NCI-H2196 treated with DMSO at 0.1 percent for 48 hours (cell line): ENCODE measurements at regions not wholly inside any gene's neighbourhood (a gene's known extent, or its start where the extent isn't known, plus 50 kb on each side); places are given as distances from the start of the nearest gene placed in this dataset.
"Not testable (repeated sequence)": the region's sequence is repeated elsewhere in the genome, so short reads cannot be mapped to it uniquely, and the experiment has no call there.

ENCODE experiments used
- DNase-seq: peaks from one replicate; lab custom pipeline; 2025; ENCODE audit not compliant: unreplicated experiment; lab: John Stamatoyannopoulos, UW

DNA sequence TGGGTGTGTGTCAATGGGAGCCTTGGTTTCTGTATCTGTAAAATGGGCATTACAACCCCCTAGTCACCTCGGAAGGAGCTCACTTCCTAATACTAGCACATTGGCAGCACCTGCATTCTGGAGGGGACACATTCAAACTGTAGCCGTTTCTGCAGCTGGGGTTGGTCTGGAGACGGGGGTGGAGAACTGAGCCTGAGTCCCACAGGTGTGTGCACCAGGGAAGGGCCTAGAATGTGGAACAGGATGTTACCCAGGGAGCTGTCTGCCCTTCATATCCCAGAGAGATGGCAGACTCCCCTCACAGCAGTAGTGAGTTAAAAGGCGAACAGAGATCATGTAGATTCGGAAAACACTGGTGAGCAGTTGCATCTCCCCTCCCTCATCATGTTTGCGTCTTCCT, 272.8 kb upstream of the ZNF32 start:
- DNase-seq, result no peak

DNA sequence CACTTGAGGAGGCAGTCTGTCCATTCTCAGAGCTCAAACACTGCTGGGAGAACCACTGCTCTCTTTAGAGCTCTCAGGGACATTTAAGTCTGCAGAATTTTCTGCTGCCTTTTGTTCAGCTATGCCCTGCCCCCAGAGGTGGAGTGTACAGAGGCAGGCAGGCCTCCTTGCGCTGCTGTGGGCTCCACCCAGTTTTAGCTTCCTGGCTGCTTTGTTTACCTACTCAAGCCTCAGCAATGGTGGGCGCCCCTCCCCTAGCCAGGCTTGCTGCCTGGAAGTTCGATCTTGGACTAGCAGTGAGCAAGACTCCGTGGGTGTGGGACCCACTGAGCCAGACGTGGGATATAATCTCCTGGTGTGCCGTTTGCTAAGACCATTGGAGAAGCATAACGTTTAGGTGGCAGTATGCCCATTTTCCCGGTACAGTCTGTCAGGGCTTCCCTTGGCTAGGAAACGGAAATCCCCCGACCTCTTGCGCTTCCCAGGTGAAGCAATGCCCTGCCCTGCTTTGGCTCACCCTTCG, 271.6 kb upstream of the ZNF32 start:
- not testable (repeated sequence) for DNase-seq

DNA sequence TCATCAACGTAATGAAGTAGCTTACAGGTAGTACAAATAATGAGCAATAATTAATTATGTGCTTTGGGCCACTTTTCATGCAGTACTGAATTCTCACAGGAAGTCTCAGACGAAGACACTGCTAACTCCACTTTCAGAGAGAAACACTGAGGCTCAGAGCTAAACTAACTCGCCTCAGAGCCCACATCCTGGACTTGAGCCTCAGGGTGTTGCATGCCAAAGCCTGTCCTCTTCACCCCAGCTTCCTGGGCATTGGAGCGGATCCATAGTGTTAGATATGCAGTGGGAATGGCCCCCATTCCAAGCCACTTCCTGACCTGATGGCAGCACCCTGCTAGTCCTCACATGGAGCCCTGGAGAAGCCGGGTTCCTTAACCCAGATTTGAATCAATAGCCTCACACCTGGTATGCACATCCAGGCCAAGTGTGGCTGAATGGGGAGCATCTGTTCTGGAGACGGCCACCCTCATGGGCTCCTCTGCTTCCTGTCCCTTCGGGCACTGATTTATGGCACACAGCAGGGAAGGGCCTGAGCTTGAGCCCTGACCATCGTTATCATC, 265.1 kb upstream of the ZNF32 start:
- no peak for DNase-seq

DNA sequence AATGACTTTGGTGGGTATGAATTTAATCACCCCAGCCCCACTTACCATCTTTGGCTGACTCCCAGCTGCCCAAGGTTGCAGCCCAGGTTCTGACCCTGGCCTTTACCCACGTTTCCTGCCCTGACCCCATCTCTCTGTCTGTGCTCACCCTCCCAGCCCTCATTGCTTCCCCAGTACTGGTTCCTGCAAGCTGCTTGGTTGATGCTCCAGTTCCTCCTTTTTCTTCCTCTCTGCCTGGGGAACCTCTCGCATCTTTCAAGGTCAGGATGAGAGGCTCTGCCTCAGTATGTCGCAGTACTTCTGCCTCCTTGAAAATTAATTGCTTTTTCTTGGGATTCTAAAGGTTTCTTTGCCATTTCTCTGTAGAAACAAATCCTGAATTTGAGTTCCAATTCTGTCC, 263.8 kb upstream of the ZNF32 start:
- DNase-seq, result no peak

DNA sequence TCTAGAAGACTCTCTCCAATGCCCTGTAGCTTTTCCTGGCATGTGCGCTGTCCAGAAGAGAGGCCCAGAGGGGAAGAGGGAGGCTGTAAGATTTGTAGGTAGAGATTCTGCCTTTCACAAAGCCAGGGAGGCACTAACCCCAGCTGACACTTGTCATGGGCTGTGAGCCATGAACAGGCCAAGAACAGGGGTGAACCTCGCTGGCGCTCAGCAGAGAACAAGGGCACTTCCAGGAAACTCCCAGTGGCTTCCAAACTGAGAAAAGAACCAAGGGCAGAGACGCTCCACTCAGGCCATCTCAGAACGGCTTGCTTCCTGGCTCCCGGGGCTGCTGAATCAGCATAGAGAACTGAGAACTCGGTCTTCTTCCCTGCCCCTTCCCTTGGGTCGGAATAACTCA, 257.8 kb upstream of the ZNF32 start:
- no peak for DNase-seq

DNA sequence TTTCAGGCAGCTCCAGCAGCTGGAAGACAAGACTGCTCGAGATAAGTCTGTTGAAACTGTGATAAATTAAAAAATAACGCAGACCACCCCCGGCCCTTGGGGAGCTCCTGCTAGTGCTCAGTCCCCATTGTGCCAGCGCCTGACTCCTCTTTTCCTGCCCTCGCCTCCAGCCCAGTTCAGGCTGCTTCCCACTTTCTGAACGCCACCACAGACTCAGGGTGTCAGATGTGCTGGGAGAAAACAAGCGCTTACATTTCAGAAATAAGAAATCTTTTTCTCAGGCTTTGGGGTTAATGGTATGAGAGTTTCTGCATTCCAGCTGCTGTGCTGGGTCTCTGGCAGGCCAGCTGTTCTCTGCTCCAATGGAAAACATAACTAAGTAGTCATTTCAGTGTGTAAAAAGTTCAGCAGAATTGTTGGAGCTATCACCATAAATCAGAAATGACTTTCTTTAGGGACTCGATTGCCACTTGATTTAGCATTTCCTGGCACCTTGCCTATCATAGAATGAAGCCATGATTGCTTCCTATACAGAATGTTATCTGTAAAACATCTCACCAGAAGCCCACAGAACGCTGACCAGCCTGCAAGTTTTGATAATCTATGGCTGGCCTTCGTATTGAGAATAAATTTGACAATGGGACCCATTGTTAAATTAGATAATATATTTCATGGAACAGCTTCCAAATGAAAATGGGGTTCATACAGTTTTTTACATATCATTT, 257.0 kb upstream of the ZNF32 start:
- no peak for DNase-seq

DNA sequence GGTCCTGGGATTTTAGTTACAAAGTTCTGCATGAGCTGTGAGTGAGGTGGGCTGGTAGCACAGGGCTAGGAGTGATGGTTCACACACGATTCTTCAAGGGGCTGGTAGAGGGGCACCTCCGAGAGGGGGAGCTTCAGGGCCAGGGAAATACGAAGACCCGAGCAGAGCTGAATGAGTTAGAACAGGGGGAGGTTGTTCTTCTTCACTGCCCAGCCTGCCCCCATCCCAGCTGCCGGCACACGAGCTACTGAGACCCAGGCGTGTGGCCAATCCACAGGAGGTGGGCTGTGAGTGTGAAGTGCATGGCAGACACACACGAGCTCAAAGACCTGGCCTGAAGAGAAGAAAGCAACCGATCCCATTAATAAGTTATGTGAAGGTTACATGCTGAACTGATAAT, 256.2 kb upstream of the ZNF32 start:
- no peak for DNase-seq

DNA sequence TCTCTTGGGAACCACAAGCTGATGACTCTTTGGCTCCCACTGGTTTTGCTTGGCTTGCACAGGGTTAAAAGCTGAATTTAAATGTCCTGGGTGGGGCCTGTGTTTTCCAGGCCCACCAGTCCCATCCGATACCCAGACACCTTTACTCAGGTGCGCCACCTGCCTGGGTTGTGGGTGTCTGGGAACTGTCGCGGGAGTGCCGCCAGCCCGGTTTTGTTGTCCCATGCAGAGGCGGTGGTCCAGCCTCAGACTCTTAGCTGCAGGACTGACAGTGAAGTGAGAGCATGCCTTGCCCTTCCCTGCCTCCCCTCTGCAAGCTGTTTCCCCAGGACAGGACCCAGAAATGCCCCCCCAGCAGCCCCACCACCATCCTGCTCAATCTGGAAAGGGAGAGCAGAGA, 255.6 kb upstream of the ZNF32 start:
- DNase-seq, result no peak

DNA sequence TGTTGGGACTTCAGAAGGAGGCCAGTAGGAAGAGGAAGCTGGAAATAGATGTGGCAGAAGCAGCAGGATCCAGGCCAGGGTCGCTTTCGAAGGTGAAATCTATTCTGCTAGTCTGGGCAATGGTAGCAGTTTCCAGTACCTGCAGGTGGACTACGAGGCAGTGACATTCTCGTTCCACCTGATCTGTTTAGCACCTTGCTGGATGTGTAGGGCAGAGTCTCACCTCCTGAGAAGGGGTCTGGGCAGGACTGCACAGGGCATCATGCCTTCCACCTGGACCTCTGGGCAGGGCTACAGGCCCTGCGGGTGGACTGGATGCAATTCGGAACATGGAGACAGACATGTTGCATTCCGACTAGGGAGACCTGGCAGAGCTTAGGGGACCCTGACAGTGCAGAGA, 254.8 kb upstream of the ZNF32 start:
- no peak for DNase-seq

DNA sequence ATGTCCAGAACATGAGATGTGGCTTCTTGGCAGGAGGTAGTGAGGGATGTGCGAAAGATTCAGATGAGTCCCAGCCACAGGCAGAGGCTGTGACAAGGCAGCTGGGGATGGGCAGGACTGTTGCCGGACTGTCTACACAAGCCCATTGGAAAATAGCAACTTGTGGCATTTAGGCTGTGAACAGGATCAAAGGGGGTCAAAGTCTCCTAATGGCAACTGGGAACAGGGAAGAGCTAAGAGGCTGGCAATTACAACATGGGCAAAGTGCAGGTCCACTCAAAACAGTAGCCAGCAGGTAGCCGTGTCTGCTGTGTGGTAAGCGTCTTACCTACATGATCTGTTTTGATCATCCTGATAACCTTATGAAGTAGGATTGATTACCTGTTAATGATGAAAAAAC, 254.2 kb upstream of the ZNF32 start:
- DNase-seq, result no peak

DNA sequence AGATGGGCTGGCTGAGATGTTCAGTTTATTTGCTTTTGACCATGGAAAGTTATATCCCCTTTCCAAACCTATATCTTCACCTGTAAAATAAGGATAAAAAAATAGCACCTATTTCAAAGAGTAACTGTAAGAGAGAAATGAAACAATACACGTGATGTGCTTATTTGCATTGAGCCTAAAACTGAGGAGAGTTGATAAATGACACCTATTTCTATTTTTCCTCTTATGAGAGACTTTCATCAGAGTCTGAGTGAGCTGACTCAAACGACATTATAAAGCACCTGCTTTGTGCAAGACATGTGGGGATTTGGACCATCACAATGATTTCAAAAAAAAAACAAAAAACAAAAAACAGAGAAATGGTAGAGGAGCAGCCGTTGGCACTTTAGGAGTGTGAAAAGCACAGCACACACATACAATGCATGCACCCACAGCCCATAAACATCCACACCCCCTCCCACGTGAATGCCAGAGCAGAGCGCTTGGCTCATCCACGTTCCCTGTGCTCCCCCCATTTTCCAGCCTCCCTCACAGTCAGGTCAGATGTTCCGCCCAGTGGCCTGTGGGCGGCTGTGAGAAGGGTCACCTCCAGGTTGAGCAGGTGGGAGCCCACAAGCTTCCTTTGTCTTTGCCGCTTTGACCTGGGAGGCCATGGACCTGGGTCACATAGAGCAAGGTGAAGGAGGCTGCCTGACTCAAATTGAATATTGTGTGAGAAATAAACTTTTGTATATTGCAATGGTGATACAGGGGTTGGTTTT, 253.2 kb upstream of the ZNF32 start:
- DNase-seq, result no peak

DNA sequence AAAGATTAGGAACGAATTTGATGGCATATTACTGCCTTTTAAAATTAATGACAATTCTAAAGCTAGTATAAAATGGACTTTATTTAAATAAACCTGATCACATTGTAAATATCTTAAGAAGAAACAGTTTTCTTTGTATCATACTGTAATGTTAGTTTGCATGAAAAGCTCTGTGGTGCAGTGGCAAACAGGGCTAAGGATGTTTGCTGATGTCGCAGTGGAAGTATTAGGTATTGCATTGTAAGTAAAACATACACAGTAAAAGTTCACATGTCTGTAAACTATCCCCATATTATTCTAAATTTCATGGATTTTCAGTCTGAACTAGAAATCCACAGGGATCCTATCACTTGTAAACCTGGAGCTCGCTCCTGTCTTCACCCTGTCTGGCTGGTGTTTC, 252.6 kb upstream of the ZNF32 start:
- DNase-seq, result no peak

DNA sequence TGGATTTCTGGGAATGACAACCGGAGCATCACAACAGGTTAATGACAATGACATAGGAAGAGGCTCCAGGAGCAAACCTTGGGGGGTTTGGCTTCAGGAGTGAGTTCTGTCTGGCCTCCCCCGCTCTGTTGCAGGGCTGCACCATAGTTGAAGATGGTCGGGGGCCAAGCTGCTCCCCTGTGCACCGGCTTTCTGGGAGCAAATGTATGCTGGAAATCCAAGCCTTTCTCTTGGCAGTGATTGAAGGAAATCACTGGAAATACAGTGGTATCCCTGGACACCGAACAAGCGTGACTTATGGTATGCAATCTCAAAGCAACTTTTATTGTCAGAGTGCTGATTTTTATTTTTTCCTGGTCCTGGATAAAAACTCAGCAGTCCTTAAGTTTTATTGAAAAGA, 251.9 kb upstream of the ZNF32 start:
- no peak for DNase-seq

DNA sequence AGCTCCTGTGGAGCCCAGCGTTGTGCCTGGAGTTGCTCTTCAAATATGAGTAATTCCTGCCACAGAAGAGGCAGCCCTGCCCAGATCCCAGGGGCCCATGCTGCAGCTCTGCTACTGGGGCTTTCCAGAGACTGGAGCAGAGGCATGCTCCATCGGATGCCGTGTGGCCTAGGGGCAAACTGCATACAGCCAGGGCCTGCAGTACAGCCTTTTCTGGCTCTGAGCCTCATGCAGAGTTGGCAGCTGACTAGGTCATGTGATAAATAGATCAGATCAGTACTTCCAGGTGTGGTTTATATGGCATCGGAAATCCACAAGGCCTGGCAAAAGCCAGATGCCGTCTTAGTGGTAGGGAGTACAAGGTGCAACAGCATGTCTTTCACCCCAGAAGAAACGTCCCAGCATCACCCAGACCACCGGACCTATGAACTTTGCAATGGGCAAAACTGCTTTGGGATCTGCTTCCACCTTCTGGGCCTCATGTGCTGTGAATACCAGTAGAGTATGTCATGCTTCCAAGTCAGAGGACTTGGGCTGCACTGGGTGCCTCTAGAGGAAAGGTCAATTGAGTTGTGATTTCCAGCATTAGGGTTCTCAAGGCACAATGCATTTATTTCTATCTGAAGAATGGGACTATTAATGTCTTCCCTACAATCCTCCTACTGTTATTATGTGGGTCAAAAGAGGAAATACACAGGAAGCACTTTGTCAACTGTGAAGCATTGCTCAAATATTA, 250.7 kb upstream of the ZNF32 start:
- no peak for DNase-seq

DNA sequence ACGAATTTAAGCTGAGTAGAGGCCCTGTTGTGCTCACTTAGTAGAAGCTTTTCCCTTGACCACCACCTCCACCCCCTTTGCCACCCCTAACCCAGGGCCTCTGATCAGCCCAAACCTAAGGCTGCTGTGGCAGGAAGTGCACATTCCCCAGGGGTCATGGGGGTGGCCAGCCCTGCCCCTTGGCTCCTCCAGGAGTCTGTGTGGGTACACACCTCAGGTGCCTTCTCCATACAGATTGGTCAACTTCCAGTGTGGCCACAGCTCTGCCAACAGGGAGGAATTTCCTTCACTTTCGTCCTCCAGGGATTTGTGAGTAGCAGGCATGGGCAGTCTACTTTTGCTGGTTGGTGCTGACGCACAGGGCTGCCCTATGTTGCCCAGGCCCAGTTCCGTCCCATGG, 249.9 kb upstream of the ZNF32 start:
- DNase-seq, result no peak

DNA sequence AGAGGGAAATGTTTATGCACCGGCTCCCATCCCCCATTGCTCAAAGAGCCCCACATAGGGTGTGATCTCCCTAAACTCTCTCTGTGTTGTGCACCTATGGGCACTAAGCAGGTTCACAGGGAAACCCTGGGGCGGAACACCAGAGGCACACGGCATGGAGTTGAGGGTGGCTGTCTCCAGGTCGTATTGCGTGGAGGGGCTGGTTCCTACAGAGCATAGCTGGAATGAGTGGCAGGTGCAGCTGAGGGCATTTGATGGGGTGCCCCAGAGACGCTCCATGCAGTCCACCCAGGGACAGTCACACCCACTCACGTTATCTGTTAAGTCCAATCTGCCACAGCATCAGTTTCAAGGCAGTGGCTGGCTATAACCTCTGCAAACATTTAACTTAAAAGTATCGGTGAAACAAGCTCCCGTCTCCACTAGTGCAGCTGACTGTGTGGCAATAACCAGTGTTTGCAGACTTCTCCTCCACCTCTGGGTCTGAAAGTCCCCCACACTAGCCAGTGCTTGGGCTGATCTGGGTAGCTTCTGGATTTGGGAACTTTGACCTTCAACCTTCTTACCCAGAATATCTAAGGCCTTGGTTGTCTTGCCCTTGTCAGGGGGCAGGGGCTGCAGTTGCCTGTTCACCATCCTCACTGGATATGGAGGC, 249.2 kb upstream of the ZNF32 start:
- no peak for DNase-seq

DNA sequence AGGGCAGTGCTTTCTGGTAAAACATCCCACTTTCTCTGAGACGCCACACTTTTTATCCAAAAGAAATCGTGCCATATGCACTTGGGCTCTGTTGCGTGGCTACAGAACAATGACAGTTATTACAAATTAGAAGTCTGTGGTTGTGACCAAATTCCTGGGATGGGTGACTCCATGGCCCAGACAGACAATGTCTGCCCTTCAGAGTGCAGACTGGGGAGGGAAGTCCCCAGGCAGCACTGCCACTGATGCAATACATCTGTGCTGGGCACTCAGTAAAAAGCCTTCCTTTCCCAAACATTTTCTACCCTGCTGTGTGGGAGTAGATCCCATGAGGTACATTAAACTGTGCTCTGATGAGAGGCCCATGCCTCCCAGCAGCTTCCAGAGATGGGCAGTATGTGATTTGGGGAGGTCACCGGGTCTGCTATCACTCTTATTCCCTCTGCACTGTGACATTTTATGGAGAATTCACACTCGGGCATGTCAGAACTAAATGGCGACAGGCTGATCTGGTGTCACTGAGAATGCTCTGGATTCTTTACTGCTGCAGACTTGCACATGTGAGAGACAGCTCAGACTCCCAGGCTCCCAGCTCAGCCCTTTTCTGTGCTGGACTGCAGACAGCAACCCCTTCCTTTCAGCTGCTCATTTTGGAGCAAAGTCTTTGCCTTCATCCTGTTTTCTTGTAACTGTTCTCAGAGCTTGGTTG, 243.5 kb upstream of the ZNF32 start:
- no peak for DNase-seq

DNA sequence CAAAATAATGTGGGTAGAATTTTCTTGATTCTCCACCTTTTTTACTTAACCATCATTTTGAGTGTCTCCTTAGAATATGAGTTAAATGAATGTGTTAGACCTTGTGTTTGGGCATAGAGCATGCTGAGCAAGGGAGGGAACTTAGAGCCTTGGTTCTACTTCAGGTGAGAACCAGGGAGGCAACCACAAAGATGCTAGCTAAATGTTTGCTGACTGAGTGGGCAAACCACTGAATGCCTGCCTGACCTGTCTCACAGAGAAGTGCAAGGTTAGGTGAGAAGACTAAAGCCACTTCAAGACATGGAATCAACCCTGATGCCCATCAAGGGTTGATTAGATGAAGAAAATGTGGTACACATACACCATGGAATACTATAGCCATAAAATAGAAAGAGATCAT, 242.6 kb upstream of the ZNF32 start:
- no peak for DNase-seq

DNA sequence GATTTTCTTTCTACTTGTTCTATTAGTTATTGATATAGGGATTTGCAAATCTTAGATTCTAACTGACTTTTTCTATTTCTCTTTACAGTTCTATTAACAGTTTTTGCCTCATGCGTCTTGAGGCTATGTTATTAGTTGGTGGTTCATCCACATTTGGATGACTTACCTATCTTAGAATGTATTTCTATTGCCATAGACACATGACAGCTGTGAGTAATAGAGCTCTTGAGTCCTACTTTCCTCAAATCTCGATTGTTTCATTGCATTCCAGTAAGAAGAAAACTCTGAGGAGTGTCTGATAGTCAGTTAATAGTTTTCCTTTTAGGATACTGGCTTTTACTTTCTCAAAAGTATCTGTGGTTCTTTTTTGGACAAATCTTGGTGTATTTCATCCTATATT, 241.4 kb upstream of the ZNF32 start:
- DNase-seq, result no peak

DNA sequence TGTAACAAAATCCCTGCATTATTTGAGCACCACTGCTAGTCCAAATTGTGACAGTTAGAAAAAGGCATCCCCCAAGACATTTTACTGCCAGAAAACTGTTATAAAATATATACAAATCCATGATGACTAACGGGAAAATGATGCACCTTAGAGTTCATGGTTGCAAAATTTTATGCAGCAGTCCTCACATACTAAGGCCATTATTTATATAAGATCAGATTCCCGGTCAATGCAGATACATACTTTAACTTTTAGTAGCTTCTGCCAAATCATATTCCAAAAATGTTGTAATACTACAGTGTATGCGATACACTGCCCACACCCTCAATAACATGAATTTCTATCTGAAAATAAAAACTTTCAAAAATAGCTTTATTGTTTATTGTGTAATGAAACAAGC, 239.9 kb upstream of the ZNF32 start:
- no peak for DNase-seq
